Fibroblast of pulmonary artery (primary cell): ENCODE measurements at regions not wholly inside any gene's neighbourhood (a gene's known extent, or its start where the extent isn't known, plus 50 kb on each side); places are given as distances from the start of the nearest gene placed in this dataset.

Experiments used
- DNase-seq: peaks from one replicate; pipeline ENCODE4 v3.0.0-alpha.2; 2010; ENCODE audit warnings: low read depth
- H3K4me3 ChIP-seq: replicated peaks from 2 replicates; pipeline ENCODE4 v1.5.1; 2011; ENCODE audit warnings: low read depth, mild to moderate bottlenecking, control low read depth, low read length, moderate library complexity
- CTCF ChIP-seq: IDR thresholded peaks from 2 replicates; pipeline ENCODE4 v1.5.1; 2011; ENCODE audit warnings: mild to moderate bottlenecking, control low read depth, low read length, inconsistent platforms; ENCODE audit errors: missing control alignments

DNA sequence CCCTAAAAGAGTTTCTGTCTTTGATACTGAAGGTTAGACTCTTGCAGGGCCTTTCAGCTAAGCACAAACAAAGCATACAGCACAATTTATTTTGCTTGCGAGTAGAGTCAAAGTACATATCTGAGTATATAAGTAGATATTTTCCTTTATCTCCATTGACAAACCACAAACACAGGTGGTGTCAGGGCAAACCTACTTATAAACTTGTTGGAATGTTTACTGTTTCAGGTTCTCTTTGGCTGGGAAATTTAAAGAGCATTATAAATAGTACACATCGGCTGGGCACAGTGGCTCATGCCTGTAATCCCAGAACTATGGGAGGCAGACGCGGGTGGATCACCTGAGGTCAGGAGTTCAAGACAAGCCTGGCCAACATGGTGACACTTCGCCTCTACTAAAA is 442.6 kb upstream of the PSMD7 start:
- no peak for DNase-seq
- TF ChIP-seq CTCF, result no peak
- no peak overlapping the region for H3K4me3 ChIP-seq

GRCh38 chr16:73852561-73852960 is 444.1 kb upstream of the PSMD7 start:
- DNase-seq, result no peak
- no peak for TF ChIP-seq CTCF
- no peak overlapping the region for H3K4me3 ChIP-seq

DNA sequence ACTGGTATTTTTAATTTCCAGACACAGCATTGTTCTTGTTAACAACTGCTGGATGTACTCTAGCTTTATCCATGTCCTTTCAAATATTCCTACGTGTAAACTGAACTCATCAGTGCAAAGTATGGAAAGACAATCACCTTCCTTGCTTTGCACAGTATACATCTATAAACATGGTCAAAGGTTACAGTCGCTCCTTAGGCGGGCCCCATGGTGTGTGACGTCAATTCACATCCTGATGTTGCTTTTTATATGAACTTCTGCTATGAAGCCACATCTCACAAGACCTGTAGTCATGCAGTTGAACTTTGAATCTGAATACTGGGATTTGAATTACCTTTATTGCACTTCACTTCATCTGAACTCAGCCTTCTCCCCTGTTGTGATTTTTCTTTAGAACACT is 447.6 kb upstream of the PSMD7 start:
- no peak overlapping the region for H3K4me3 ChIP-seq
- TF ChIP-seq CTCF, result no peak
- no peak for DNase-seq

DNA sequence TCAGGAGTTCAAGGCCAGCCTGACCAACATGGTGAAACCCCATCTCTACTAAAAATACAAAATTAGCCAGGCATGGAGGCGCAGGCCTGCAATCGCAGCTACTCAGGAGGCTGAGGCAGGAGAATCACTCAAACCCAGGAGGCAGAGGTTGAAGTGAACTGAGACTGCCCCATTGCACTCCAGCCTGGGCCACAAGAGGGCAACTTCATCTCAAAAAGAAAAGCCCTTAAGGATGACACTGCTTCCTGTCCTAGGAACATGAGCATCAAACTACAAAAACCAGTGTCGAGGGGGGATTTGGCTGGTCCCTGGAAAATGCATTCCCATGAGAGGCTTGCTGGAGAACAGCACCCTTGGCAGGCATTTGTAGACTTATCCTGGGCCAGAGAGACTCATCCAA is 449.5 kb upstream of the PSMD7 start:
- no peak overlapping the region for H3K4me3 ChIP-seq
- TF ChIP-seq CTCF, result no peak
- DNase-seq, result no peak

DNA sequence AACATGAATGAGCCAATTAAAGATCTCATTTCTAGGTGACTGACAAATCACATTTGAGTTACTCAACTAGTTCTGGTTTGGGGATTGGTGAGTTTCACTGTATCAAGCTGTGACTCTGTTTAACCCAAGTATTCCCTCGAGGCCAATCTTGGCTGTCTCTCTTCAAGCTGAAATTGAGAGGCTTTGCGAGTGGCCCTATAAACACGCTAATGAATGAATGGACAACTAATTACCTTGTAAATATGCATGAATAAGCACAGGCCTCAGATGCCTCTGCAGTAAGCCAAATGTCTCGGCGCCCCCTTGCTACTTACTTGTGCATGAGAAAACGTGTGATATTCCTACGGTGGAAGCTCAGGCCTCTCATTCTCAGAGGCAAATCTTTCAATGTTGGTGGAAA is 450.3 kb upstream of the PSMD7 start:
- no peak for TF ChIP-seq CTCF
- no peak for DNase-seq
- no peak overlapping the region for H3K4me3 ChIP-seq

DNA sequence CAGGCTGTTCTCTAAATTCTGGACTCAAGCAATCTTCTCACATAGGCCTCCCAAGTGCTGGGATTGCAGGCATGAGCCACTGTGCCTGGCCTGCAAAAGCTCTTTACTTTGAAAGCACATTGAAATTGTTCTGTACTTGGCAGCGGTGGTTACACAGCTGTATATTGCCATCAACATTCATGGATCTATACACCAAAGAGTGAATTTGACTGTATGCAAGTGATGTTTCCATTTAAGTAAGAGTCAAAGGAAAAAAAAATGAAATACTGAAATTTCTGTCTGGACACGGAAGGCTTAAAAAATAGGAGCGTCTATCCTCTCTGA is 450.6 kb upstream of the PSMD7 start:
- TF ChIP-seq CTCF, result no peak
- H3K4me3 ChIP-seq, result no peak overlapping the region
- DNase-seq, result no peak

GRCh38 chr16:73845238-73846006 is 451.2 kb upstream of the PSMD7 start:
- no peak for TF ChIP-seq CTCF
- no peak overlapping the region for H3K4me3 ChIP-seq
- DNase-seq, result no peak
